Activated T-helper 1 cell treated with anti-CD3 and anti-CD28 coated beads, Interleukin-12 subunit alpha, Interleukin-12 subunit beta, Interleukin-2, Interleukin-4 antibody, amounts not matched to agents 30 ng/mL and 10 ng/mL and 1 ng/mL, durations not matched to agents 14 hours and 24 hours and 36 hours (primary cell): ENCODE measurements at regions not wholly inside any gene's neighbourhood (a gene's known extent, or its start where the extent isn't known, plus 50 kb on each side); places are given as distances from the start of the nearest gene placed in this dataset.

Experiments used
- DNase-seq: peaks from one replicate; pipeline ENCODE4 v3.0.0; 2021; ENCODE audit warnings: low spot score
- H3K27ac Mint-ChIP-seq: one replicate; pipeline ENCODE4 v1.8.0; 2021; ENCODE audit warnings: mild to moderate bottlenecking, mixed read lengths
- H3K27me3 Mint-ChIP-seq: one replicate; pipeline ENCODE4 v1.8.0; 2022; ENCODE audit warnings: mild to moderate bottlenecking, moderate library complexity, mixed read lengths; ENCODE audit not compliant: insufficient read depth
- H3K36me3 Mint-ChIP-seq: one replicate; pipeline ENCODE4 v1.8.0; 2021; ENCODE audit warnings: low read depth, mixed read lengths
- H3K4me1 Mint-ChIP-seq: one replicate; pipeline ENCODE4 v1.8.0; 2021; ENCODE audit warnings: low read depth, mixed read lengths
- H3K4me3 Mint-ChIP-seq: one replicate; pipeline ENCODE4 v1.8.0; 2021; ENCODE audit warnings: mild to moderate bottlenecking, moderate library complexity, mixed read lengths
- H3K9me3 Mint-ChIP-seq: one replicate; pipeline ENCODE4 v1.8.0; 2021; ENCODE audit warnings: mixed read lengths
- intact Hi-C: fragments of 100-400 bp; cut with micrococcal nuclease; formaldehyde crosslinking; loops from one replicate; pipeline ENCODE4 v1.15.1; 2024

DNA sequence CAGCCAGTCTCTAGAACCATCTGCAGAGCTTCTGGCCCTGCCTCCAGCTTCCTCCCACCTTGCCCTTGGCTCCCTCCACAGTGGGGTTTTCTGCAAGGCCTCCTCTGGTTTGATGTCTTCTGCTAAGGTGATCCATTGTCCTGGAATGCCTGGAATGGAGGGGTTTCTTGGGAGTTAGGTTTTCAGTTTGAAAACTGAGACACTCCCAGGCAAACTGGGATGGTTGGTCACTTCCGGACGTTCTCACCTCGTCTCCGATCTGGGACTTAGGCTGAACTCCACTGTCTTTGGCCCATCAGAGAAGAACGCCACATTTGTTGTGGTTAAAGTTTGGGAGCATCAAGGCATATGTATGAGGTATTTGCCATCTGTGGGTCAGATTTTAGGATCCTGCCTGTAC is 77.4 kb upstream of the KLHL25 start:
- no peaks in the 10 kb centered on the region for H3K4me1 Mint-ChIP-seq
- no peak for DNase-seq
- H3K27ac Mint-ChIP-seq = no peak overlapping the region
- H3K27me3 Mint-ChIP-seq = peaks cover 12% of the 10 kb centered on the region
- no peak overlapping the region for H3K4me3 Mint-ChIP-seq
- no peaks in the 10 kb centered on the region for H3K9me3 Mint-ChIP-seq
- intact Hi-C loops = no loop called here
- no peaks in the 10 kb centered on the region for H3K36me3 Mint-ChIP-seq

DNA sequence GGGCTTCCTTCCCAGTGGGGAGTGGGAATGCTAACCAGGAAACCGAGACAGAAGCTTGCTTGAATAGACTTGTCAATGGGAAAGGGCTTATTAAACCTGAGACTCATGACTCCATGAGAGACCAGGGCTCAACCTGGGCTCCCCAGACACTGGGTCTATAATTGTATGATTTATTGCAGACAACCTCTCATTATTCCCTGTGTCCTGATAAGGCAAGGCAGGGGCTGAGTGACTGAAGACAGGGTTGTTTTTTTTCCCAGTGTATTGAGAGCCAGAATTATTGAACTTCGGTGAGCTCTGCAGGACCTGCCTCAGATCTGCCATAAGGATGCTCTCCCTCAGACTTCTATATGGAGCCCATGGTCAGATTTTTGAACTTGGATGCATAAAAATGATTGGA is 79.5 kb upstream of the KLHL25 start:
- Mint-ChIP-seq H3K4me3 (no peak overlapping the region), H3K27ac (no peak overlapping the region), H3K27me3 (peaks cover 14% of the 10 kb centered on the region), H3K9me3 (no peaks in the 10 kb centered on the region), H3K36me3 (no peaks in the 10 kb centered on the region), H3K4me1 (no peaks in the 10 kb centered on the region)
- no peak for DNase-seq
- intact Hi-C loops = no loop called here

- Mint-ChIP-seq H3K4me3 (no peak overlapping the region), H3K4me1 (no peaks in the 10 kb centered on the region), H3K9me3 (no peaks in the 10 kb centered on the region), H3K36me3 (no peaks in the 10 kb centered on the region), H3K27ac (no peak overlapping the region), H3K27me3 (peaks cover 17% of the 10 kb centered on the region)
- DNase-seq = no peak
- intact Hi-C loops = no loop called here
Measured at GRCh38 chr15:85875756-85876155, 81.0 kb upstream of the KLHL25 start.

GRCh38 chr15:85878828-85879225 is 84.1 kb upstream of the KLHL25 start:
- no peak overlapping the region for H3K4me3 Mint-ChIP-seq
- no peaks in the 10 kb centered on the region for H3K4me1 Mint-ChIP-seq
- no peak overlapping the region for H3K27ac Mint-ChIP-seq
- intact Hi-C loops = no loop called here
- no peak for DNase-seq
- no peaks in the 10 kb centered on the region for H3K36me3 Mint-ChIP-seq
- no peaks in the 10 kb centered on the region for H3K9me3 Mint-ChIP-seq
- peaks cover 20% of the 10 kb centered on the region for H3K27me3 Mint-ChIP-seq

GRCh38 chr15:85879334-85880163 is 84.8 kb upstream of the KLHL25 start:
- peaks cover 20% of the 10 kb centered on the region for H3K27me3 Mint-ChIP-seq
- no peaks in the 10 kb centered on the region for H3K9me3 Mint-ChIP-seq
- H3K27ac Mint-ChIP-seq = no peak overlapping the region
- no peaks in the 10 kb centered on the region for H3K36me3 Mint-ChIP-seq
- no peak overlapping the region for H3K4me3 Mint-ChIP-seq
- DNase-seq = no peak
- H3K4me1 Mint-ChIP-seq = no peaks in the 10 kb centered on the region
- intact Hi-C loops = no loop called here

GRCh38 chr15:85880501-85881190 is 85.9 kb upstream of the KLHL25 start:
- DNase-seq = no peak
- intact Hi-C loops = no loop called here
- no peaks in the 10 kb centered on the region for H3K4me1 Mint-ChIP-seq
- H3K9me3 Mint-ChIP-seq = no peaks in the 10 kb centered on the region
- H3K27ac Mint-ChIP-seq = no peak overlapping the region
- peaks cover 18% of the 10 kb centered on the region for H3K27me3 Mint-ChIP-seq
- H3K36me3 Mint-ChIP-seq = no peaks in the 10 kb centered on the region
- no peak overlapping the region for H3K4me3 Mint-ChIP-seq

GRCh38 chr15:85886309-85886811 is 91.6 kb upstream of the KLHL25 start:
- H3K4me3 Mint-ChIP-seq = no peak overlapping the region
- H3K9me3 Mint-ChIP-seq = no peaks in the 10 kb centered on the region
- H3K27me3 Mint-ChIP-seq = peaks cover 6% of the 10 kb centered on the region
- H3K36me3 Mint-ChIP-seq = no peaks in the 10 kb centered on the region
- intact Hi-C loops = no loop called here
- H3K4me1 Mint-ChIP-seq = no peaks in the 10 kb centered on the region
- H3K27ac Mint-ChIP-seq = no peak overlapping the region
- no peak for DNase-seq

DNA sequence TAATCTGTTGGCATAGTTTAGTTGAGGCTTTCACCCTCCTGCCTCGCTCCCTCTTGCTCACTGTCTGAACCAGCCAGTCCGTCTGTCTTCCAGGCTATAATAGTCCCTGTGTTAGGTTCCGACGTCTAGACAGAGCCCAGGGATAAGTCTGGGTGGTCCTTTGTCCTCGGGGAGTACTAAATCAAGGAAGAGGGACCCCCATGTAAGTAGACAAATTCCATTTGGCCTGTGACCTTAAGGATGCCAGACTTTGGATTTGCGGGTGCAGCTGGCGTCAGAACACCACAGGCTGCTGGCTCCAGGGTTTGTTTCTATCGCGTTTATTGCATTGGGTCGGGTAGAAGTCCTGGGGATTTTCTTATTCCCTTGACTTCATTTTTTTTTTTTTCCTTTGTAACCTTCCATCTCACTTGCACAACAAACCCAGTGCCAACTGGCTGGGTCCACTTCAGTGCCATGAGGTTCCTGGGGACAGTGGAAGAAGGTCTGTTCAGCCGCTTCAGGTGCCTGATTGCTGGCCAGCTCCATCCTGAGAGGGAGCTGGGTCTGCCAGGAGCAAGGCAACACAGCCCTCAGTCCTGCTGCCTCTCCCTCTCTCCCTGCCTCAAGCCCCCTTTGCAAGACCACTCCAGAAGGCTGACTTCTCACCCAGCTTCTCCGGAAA is 95.4 kb upstream of the KLHL25 start:
- Mint-ChIP-seq H3K36me3 (no peaks in the 10 kb centered on the region), H3K27me3 (peaks cover 13% of the 10 kb centered on the region), H3K27ac (no peak overlapping the region), H3K4me1 (no peaks in the 10 kb centered on the region), H3K9me3 (no peaks in the 10 kb centered on the region), H3K4me3 (no peak overlapping the region)
- intact Hi-C loops = no loop called here
- DNase-seq = no peak

- H3K4me1 Mint-ChIP-seq = no peaks in the 10 kb centered on the region
- H3K9me3 Mint-ChIP-seq = no peaks in the 10 kb centered on the region
- peaks cover 13% of the 10 kb centered on the region for H3K27me3 Mint-ChIP-seq
- no peak for DNase-seq
- H3K27ac Mint-ChIP-seq = no peak overlapping the region
- intact Hi-C loops = no loop called here
- no peak overlapping the region for H3K4me3 Mint-ChIP-seq
- no peaks in the 10 kb centered on the region for H3K36me3 Mint-ChIP-seq
Measured at GRCh38 chr15:85890620-85890980, 95.9 kb upstream of the KLHL25 start.

- H3K27me3 Mint-ChIP-seq = peaks cover 13% of the 10 kb centered on the region
Measured at GRCh38 chr15:85891470-85891869, 96.7 kb upstream of the KLHL25 start.

GRCh38 chr15:85892232-85892631 is 97.5 kb upstream of the KLHL25 start:
- intact Hi-C loops = no loop called here
- Mint-ChIP-seq H3K27ac (no peak overlapping the region), H3K36me3 (no peaks in the 10 kb centered on the region), H3K9me3 (peaks cover under 1% of the 10 kb centered on the region), H3K27me3 (peaks cover 12% of the 10 kb centered on the region), H3K4me3 (no peak overlapping the region), H3K4me1 (no peaks in the 10 kb centered on the region)
- no peak for DNase-seq

More at GRCh38 chr15:85891470-85891869, 96.7 kb upstream of the KLHL25 start:
- no peaks in the 10 kb centered on the region for H3K9me3 Mint-ChIP-seq
- H3K4me3 Mint-ChIP-seq = no peak overlapping the region
- intact Hi-C loops = no loop called here
- no peaks in the 10 kb centered on the region for H3K4me1 Mint-ChIP-seq
- no peaks in the 10 kb centered on the region for H3K36me3 Mint-ChIP-seq
- no peak overlapping the region for H3K27ac Mint-ChIP-seq
- no peak for DNase-seq

DNA sequence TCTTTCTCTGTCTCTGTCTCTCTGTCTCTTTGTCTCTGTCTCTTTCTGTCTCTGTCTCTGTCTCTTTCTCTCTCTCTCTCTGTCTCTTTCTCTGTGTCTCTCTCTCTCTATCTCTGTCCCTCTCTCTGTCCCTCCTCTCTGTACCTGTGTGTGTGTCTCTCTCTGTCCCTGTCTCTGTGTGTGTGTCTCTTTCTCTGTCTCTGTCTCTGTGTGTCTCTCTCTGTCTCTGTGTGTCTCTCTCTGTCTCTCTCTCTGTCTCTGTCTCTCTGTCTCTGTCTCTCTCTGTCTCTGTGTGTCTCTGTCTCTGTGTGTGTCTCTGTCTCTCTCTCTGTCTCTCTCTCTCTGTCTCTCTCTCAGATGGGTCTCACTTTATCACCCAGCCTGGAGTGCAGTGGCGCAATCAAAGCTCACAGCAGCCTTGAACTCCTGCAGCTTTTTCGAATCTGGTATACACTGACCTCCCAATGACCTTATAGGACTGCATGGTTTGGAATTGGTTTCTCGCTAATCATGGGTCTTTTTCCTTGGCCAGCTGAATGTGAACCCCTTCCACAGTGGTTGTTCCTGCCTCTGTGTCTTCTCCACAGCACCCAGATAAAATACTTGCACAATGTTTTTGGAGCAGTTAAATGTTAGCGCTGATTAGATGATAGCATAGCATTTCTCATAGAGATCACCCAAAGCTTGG is 102.6 kb upstream of the KLHL25 start:
- H3K27me3 Mint-ChIP-seq = peaks cover 11% of the 10 kb centered on the region

More for the DNA sequence above, 102.6 kb upstream of the KLHL25 start:
- Mint-ChIP-seq H3K4me3 (no peak overlapping the region), H3K27ac (no peak overlapping the region), H3K36me3 (no peaks in the 10 kb centered on the region), H3K4me1 (no peaks in the 10 kb centered on the region), H3K9me3 (peaks cover 3% of the 10 kb centered on the region)
- DNase-seq = no peak
- intact Hi-C loops = no loop called here
